ENCODE measurements at regions not wholly inside any gene's neighbourhood (a gene's known extent, or its start where the extent isn't known, plus 50 kb on each side); places are given as distances from the start of the nearest gene placed in this dataset.

DNA sequence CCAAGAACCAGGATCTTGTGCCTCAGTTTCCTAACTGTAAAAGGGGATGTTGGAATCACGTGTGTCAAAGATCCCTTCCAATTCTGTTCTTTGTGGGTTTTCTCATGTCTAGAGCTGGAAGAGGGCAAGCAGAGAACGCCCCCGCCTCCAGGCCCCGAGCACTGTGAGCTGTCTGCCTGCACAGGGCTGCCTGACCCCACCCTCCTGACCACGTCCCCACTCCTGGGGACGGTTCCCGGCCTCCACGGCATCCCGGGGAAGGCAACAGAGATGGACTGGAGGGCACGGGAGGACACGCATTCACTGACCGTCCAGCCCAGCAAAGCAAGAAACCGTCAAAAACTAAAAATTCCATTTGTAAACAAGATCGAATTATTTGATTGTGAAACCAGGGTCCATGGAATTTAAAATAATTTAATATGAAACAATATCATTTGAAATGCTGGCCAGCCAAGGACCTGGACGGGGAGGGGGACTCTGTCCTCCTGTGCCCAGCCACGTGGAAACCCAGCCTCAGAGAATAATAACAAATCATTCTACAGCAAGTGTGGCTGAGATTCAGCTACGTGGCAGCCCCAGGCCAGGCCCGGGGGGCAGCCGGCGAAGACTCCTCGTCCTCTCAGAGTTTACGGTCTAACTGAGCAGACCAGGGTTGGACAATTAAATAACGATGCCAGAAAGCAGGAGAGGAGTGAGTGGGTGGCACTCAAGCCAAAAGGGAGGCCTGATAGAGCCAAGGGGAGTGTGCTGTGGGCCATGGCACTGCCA lies 87.3 kb upstream of the DIO3 start:
- Histone ChIP-seq H3K36me3 (ENCODE audit: insufficient read depth, low read length) (no peaks in the 10 kb centered on the region), H3K4me1 (ENCODE audit: insufficient read depth, low read length) (peaks cover 5% of the 10 kb centered on the region), H3K4me3 (ENCODE audit: low read depth in 1 of 2, low read length in 2 of 2) (no peak overlapping the region), H3K9me3 (ENCODE audit: low read length) (no peaks in the 10 kb centered on the region), H3K9ac (ENCODE audit: low read length) (no peak overlapping the region), H3K27me3 (ENCODE audit: control insufficient read depth in 1 of 2, insufficient read depth in 2 of 2, low read length in 2 of 2) (no peaks in the 10 kb centered on the region), H3K27ac (ENCODE audit: low read depth, low read length) (no peak overlapping the region)

- Histone ChIP-seq H3K27ac (ENCODE audit: low read depth, low read length) (no peak overlapping the region), H3K27me3 (ENCODE audit: control insufficient read depth in 1 of 2, insufficient read depth in 2 of 2, low read length in 2 of 2) (no peaks in the 10 kb centered on the region), H3K9me3 (ENCODE audit: low read length) (no peaks in the 10 kb centered on the region), H3K4me3 (ENCODE audit: low read depth in 1 of 2, low read length in 2 of 2) (no peak overlapping the region), H3K9ac (ENCODE audit: low read length) (no peak overlapping the region), H3K4me1 (ENCODE audit: insufficient read depth, low read length) (peaks cover 5% of the 10 kb centered on the region), H3K36me3 (ENCODE audit: insufficient read depth, low read length) (no peaks in the 10 kb centered on the region)
Measured at GRCh38 chr14:101474563-101475455, 86.5 kb upstream of the DIO3 start.

DNA sequence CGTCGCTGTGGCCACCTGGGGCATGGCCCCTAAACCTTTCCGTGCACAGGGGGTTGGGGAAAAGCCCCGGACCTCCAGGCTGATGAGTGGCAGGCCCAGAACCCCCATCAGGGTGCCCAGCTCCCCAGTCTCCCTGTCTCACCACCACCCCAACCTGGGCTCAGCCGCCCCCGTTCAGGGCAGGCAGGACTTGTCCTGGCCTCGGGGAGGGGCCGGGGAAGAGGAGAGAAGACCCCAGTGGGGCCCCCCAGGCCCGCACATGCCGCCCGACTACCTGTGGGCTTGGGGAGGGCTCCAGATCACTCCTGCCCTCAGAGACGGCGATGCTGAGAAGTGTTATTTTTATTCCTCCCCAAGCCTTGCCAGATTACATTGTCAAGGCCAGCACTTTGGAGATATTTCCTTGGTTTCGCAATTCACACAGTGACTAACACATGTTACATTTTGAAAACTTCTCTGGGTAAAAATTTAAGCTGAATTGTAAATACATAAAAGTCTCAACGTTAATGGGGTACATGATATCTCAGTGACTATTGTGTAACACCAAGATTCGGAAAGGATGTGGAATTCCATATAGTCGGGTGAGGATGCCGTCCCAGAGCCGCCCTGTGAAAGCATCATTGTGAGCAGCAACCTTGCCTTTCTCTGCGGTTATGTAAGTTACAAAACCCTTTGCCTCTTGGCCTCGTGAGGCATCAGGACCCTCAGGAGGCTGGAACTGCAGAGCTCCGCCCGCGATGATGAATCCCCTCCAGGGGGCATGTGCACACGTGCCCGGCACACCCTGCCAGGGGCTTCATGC lies 85.6 kb upstream of the DIO3 start:
- Histone ChIP-seq H3K4me3 (ENCODE audit: low read depth in 1 of 2, low read length in 2 of 2) (no peak overlapping the region), H3K27ac (ENCODE audit: low read depth, low read length) (no peak overlapping the region), H3K4me1 (ENCODE audit: insufficient read depth, low read length) (peaks cover 5% of the 10 kb centered on the region), H3K36me3 (ENCODE audit: insufficient read depth, low read length) (no peaks in the 10 kb centered on the region), H3K27me3 (ENCODE audit: control insufficient read depth in 1 of 2, insufficient read depth in 2 of 2, low read length in 2 of 2) (no peaks in the 10 kb centered on the region), H3K9ac (ENCODE audit: low read length) (no peak overlapping the region), H3K9me3 (ENCODE audit: low read length) (no peaks in the 10 kb centered on the region)

GRCh38 chr14:101476258-101476915 lies 84.9 kb upstream of the DIO3 start:
- H3K9ac ChIP-seq (ENCODE audit: low read length): no peak overlapping the region
- no peaks in the 10 kb centered on the region for H3K27me3 ChIP-seq (ENCODE audit: control insufficient read depth in 1 of 2, insufficient read depth in 2 of 2, low read length in 2 of 2)
- no peak overlapping the region for H3K4me3 ChIP-seq (ENCODE audit: low read depth in 1 of 2, low read length in 2 of 2)
- H3K36me3 ChIP-seq (ENCODE audit: insufficient read depth, low read length): no peaks in the 10 kb centered on the region
- no peak overlapping the region for H3K27ac ChIP-seq (ENCODE audit: low read depth, low read length)
- H3K4me1 ChIP-seq (ENCODE audit: insufficient read depth, low read length): peaks cover 5% of the 10 kb centered on the region
- no peaks in the 10 kb centered on the region for H3K9me3 ChIP-seq (ENCODE audit: low read length)

- no peak overlapping the region for H3K27ac ChIP-seq (ENCODE audit: low read depth, low read length)
- no peaks in the 10 kb centered on the region for H3K36me3 ChIP-seq (ENCODE audit: insufficient read depth, low read length)
- H3K4me3 ChIP-seq (ENCODE audit: low read depth in 1 of 2, low read length in 2 of 2): no peak overlapping the region
- H3K27me3 ChIP-seq (ENCODE audit: control insufficient read depth in 1 of 2, insufficient read depth in 2 of 2, low read length in 2 of 2): no peaks in the 10 kb centered on the region
- H3K9ac ChIP-seq (ENCODE audit: low read length): no peak overlapping the region
- peaks cover 5% of the 10 kb centered on the region for H3K4me1 ChIP-seq (ENCODE audit: insufficient read depth, low read length)
- no peaks in the 10 kb centered on the region for H3K9me3 ChIP-seq (ENCODE audit: low read length)
Measured at GRCh38 chr14:101476916-101477553, 84.3 kb upstream of the DIO3 start.

- Histone ChIP-seq H3K9ac (ENCODE audit: low read length) (no peak overlapping the region), H3K4me1 (ENCODE audit: insufficient read depth, low read length) (peaks cover 5% of the 10 kb centered on the region), H3K27me3 (ENCODE audit: control insufficient read depth in 1 of 2, insufficient read depth in 2 of 2, low read length in 2 of 2) (no peaks in the 10 kb centered on the region), H3K4me3 (ENCODE audit: low read depth in 1 of 2, low read length in 2 of 2) (no peak overlapping the region), H3K27ac (ENCODE audit: low read depth, low read length) (no peak overlapping the region), H3K9me3 (ENCODE audit: low read length) (peaks cover under 1% of the 10 kb centered on the region), H3K36me3 (ENCODE audit: insufficient read depth, low read length) (no peaks in the 10 kb centered on the region)
Measured at GRCh38 chr14:101477648-101478047, 83.6 kb upstream of the DIO3 start.

- Histone ChIP-seq H3K27me3 (ENCODE audit: control insufficient read depth in 1 of 2, insufficient read depth in 2 of 2, low read length in 2 of 2) (no peaks in the 10 kb centered on the region), H3K4me3 (ENCODE audit: low read depth in 1 of 2, low read length in 2 of 2) (no peak overlapping the region), H3K9ac (ENCODE audit: low read length) (no peak overlapping the region), H3K27ac (ENCODE audit: low read depth, low read length) (no peak overlapping the region), H3K9me3 (ENCODE audit: low read length) (peaks cover 4% of the 10 kb centered on the region), H3K4me1 (ENCODE audit: insufficient read depth, low read length) (peaks cover 5% of the 10 kb centered on the region), H3K36me3 (ENCODE audit: insufficient read depth, low read length) (no peaks in the 10 kb centered on the region)
Measured at GRCh38 chr14:101478096-101478495, 83.2 kb upstream of the DIO3 start.

DNA sequence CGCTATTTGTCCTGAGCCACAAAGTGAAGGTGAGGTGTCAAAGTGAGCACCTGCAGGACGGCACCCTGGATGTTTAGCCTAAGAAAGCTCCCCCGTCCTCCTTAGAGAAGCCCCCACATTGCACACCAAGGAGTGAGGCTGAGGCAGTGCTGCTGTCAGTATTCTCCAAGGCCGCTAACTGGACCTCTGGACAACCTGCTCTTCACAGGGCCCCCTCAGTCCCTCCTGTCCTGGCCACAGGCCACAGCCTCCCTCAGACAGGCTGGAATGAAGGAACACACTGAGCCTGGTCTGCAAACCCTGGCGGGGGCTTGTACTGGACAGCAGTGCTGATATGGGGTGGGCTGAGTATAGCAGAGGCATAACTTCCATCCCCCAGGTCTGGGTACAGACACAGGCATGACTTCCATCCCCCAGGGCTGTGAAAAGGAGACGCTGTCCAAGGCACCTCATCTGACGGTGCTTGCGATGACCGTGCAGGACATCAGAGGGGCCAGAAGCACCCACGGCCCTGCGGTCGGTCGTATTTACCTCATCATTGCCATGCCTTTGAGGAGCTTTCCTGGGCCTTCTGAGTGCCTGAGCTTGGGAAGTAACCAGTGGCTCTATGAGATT lies 82.4 kb upstream of the DIO3 start:
- no peak overlapping the region for H3K4me3 ChIP-seq (ENCODE audit: low read depth in 1 of 2, low read length in 2 of 2)
- no peak overlapping the region for H3K9ac ChIP-seq (ENCODE audit: low read length)
- peaks cover 4% of the 10 kb centered on the region for H3K9me3 ChIP-seq (ENCODE audit: low read length)
- H3K27ac ChIP-seq (ENCODE audit: low read depth, low read length): no peak overlapping the region
- H3K27me3 ChIP-seq (ENCODE audit: control insufficient read depth in 1 of 2, insufficient read depth in 2 of 2, low read length in 2 of 2): no peaks in the 10 kb centered on the region
- H3K4me1 ChIP-seq (ENCODE audit: insufficient read depth, low read length): peaks cover 5% of the 10 kb centered on the region
- no peaks in the 10 kb centered on the region for H3K36me3 ChIP-seq (ENCODE audit: insufficient read depth, low read length)

DNA sequence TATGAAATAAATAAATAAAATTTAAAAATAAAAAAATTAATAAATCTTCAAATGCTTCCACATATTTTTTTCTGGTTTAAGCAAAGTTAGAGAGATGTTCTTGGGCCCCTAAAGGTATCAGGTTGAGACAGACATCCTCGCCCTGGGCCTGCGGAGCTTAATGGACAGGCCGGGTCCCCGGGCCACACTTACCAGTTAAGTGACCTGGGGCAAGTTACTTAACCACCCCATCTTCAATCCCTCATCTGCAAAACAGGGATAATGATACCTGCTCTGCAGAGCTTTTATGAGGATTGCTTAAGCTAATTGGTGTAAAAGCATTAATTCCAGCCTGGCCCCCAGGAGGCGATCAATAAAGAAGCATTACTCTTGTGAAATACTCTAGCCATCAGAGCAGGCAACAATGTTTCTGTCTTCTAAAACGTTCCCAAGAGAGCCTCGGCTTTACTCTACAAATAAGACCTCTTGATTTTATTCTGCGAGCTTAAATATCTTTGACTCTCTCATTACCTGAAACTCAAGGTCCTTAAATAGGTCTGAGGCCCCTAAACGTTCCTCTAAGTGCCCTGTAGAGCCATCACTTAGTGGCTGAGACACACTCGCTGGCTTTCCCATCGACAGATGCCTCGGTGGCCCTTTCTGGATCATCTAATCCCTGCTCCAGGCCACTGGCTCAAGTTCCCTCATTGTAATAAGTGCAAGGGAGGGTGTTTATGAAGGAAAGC lies 81.1 kb upstream of the DIO3 start:
- H3K27me3 ChIP-seq (ENCODE audit: control insufficient read depth in 1 of 2, insufficient read depth in 2 of 2, low read length in 2 of 2): no peaks in the 10 kb centered on the region
- H3K27ac ChIP-seq (ENCODE audit: low read depth, low read length): no peak overlapping the region
- no peak overlapping the region for H3K9ac ChIP-seq (ENCODE audit: low read length)
- H3K4me3 ChIP-seq (ENCODE audit: low read depth in 1 of 2, low read length in 2 of 2): no peak overlapping the region
- peaks cover 4% of the 10 kb centered on the region for H3K9me3 ChIP-seq (ENCODE audit: low read length)
- H3K36me3 ChIP-seq (ENCODE audit: insufficient read depth, low read length): no peaks in the 10 kb centered on the region
- H3K4me1 ChIP-seq (ENCODE audit: insufficient read depth, low read length): peaks cover 3% of the 10 kb centered on the region
